ENCODE measurements at regions not wholly inside any gene's neighbourhood (a gene's known extent, or its start where the extent isn't known, plus 50 kb on each side); places are given as distances from the start of the nearest gene placed in this dataset.
A peak's percentile ranks its signal among the peaks of the same experiment; 100 is the strongest.
"Not testable (repeated sequence)": the region's sequence is repeated elsewhere in the genome, so short reads cannot be mapped to it uniquely, and the experiment has no call there.

DNA sequence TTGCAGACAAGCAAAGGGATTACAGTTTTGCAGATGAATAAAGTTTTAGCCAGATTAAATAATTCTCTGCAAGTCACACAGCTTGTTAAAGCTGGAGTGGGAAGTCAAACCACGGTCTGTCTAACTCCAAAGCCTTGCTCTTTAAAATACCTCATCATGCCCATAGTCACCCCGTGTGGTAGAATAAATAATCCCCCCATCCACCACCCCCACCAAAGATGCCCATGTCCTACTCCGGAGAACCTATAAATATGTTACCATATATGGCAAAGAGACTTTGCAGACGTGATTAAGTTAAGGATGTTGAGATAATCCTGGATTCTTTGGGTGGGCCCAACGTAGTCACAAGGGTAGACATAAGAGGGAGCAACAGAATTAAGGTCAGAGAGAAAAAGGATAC is 118.7 kb downstream of the BEND2 start:
- TF ChIP-seq, protein P1, sequence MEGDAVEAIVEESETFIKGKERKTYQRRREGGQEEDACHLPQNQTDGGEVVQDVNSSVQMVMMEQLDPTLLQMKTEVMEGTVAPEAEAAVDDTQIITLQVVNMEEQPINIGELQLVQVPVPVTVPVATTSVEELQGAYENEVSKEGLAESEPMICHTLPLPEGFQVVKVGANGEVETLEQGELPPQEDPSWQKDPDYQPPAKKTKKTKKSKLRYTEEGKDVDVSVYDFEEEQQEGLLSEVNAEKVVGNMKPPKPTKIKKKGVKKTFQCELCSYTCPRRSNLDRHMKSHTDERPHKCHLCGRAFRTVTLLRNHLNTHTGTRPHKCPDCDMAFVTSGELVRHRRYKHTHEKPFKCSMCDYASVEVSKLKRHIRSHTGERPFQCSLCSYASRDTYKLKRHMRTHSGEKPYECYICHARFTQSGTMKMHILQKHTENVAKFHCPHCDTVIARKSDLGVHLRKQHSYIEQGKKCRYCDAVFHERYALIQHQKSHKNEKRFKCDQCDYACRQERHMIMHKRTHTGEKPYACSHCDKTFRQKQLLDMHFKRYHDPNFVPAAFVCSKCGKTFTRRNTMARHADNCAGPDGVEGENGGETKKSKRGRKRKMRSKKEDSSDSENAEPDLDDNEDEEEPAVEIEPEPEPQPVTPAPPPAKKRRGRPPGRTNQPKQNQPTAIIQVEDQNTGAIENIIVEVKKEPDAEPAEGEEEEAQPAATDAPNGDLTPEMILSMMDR (IDR thresholded peaks at IDR 0.05; ENCODE audit: control insufficient read depth, extremely low read depth, insufficient read depth): no peak
- no peak for DNase-seq (ENCODE audit: low read depth)
- H3K4me3 ChIP-seq (ENCODE audit: low read depth, low read length): no peak overlapping the region

DNA sequence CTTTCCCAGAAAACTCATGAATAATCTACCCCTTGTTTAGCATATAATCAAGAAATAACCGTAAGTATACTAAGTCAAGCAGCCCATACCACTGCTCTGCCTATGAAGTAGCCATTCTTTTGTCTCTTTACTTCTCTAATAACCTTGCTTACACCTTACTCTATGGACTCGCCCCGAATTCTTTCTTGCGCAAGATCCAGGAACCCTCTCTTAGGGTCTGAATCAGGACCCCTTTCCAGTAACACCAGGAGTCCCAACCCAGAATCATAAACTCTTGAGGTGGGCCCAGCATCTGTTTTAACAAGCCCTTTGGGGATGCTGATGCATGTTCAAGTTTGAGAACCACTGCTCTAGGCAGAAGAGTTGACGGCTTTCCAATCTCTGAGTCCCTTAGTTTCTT is 119.6 kb downstream of the BEND2 start:
- no peak for DNase-seq (ENCODE audit: low read depth)
- TF ChIP-seq, protein P1 (IDR thresholded peaks at IDR 0.05; ENCODE audit: control insufficient read depth, extremely low read depth, insufficient read depth): no peak
- no peak overlapping the region for H3K4me3 ChIP-seq (ENCODE audit: low read depth, low read length)

DNA sequence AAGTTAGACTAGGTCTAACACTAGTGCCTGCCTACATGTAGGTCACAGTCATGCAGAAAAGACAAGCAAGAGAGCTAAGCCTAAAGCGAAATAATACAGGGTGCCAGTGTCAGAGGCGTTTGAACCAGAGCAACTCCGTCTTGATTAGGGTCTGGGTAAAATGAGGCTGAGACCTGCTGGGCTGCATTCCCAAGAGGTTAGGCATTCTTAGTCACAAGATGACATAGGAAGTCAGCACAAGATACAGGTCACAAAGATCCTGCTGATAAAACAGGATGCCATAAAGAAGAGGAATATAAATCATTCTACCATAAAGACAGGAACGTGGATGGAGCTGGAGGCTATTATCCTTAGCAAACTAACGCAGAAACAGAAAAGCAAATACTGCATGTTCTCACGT is 120.9 kb downstream of the BEND2 start:
- TF ChIP-seq, protein P1 (IDR thresholded peaks at IDR 0.05; ENCODE audit: control insufficient read depth, extremely low read depth, insufficient read depth): no peak
- DNase-seq (ENCODE audit: low read depth): peak; percentile 3
- no peak overlapping the region for H3K4me3 ChIP-seq (ENCODE audit: low read depth, low read length)

DNA sequence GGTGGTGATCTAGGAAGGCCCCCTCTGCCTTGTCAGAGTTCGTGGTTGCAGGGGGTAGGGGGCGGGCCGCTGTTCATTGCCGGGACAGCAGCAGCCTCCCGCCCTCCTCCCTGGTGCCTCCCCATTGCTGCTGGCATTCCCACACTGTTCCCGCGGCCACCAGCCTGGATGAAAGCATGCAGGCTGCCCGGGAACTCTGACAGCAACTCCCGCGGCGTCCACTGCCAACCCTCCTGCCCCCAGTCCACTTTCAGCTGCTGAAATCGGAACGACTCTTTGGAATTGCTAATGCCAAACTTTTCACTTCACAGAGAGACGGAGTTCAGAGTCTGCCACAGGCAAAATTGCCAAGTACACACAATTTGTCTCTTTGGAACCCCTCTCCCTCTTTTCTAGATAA is 121.9 kb downstream of the BEND2 start:
- DNase-seq (ENCODE audit: low read depth): no peak
- TF ChIP-seq, protein P1 (IDR thresholded peaks at IDR 0.05; ENCODE audit: control insufficient read depth, extremely low read depth, insufficient read depth): no peak
- H3K4me3 ChIP-seq (ENCODE audit: low read depth, low read length): no peak overlapping the region

DNA sequence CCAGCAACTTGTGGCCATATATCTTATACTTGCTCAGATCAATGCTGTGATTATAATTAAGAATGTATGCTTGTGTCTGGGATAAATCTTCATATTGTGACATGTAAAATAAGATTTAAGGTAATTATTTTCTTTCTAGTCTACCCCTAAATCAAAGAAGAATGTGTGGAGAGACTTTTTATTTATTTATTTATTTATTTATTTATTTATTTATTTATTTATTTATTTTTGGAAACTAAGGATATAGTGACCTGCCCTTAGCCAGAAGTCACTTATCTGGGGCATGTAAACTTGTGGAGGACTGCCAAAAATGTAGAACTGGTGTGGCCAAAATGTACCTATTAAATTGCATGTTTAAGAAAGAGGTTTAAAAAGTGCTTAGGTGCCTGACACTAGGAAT is 144.3 kb downstream of the BEND2 start:
- no peak overlapping the region for H3K4me3 ChIP-seq (ENCODE audit: low read depth, low read length)
- DNase-seq (ENCODE audit: low read depth): peak; percentile 36
- TF ChIP-seq, protein P1 (IDR thresholded peaks at IDR 0.05; ENCODE audit: control insufficient read depth, extremely low read depth, insufficient read depth): no peak

DNA sequence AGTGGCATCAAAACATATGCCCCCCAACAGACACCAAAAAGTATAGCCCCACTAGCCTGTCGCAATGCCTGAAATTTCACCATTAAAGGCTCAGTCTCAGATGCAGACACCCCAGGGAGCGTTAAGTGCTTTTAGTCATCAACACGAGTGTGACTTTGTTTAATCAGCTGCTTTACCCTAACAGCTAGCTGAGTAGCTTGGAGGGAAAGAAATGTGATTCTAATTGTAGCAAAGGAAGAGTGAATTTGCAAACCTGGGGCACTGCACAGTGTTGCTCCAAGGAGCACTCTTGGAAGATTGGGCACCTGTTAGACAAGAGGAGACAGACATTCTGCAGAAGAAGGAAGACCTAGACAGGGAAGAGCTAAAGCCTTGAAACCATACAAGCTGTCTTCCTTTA is 145.1 kb downstream of the BEND2 start:
- TF ChIP-seq, protein P1 (IDR thresholded peaks at IDR 0.05; ENCODE audit: control insufficient read depth, extremely low read depth, insufficient read depth): no peak
- no peak for DNase-seq (ENCODE audit: low read depth)
- no peak overlapping the region for H3K4me3 ChIP-seq (ENCODE audit: low read depth, low read length)

DNA sequence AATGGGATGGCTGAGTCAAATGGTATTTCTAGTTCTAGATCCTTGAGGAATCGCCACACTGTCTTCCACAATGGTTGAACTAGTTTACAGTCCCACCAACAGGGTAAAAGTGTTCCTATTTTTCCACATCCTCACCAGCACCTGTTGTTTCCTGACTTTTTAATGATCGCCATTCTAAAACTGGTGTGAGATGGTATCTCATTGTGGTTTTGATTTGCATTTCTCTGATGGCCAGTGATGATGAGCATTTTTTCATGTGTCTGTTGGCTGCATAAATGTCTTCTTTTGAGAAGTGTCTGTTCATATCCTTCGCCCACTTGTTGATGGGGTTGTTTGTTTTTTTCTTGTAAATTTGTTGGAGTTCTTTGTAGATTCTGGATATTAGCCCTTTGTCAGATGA is 152.6 kb downstream of the BEND2 start:
- DNase-seq (ENCODE audit: low read depth); H3K4me3 ChIP-seq (ENCODE audit: low read depth, low read length): not testable (repeated sequence)

DNA sequence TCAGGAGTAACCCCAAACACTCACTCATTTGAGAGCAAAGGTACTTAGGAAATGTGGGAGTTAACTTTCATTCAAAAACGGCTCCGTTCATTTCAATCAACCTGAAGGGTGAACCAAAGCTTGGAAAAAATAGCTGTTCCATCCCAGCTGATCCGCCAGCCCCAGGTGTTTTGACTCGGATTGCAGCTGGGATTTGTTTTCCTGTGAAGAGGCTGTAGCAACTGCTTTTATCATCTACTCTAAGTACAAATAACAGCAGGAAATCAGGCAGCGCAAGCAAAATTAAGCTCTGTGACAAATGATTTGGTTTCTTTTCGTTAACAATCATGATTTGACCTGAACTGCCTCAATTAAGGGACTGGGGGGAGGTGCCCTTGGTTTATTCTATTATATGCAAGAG is 154.7 kb downstream of the BEND2 start:
- H3K4me3 ChIP-seq (ENCODE audit: low read depth, low read length): no peak overlapping the region
- no peak for DNase-seq (ENCODE audit: low read depth)
- TF ChIP-seq, protein P1 (IDR thresholded peaks at IDR 0.05; ENCODE audit: control insufficient read depth, extremely low read depth, insufficient read depth): no peak
